H1 (cell line): ENCODE measurements at regions not wholly inside any gene's neighbourhood (a gene's known extent, or its start where the extent isn't known, plus 50 kb on each side); places are given as distances from the start of the nearest gene placed in this dataset.

Experiments used
- CTBP2 ChIP-seq: IDR thresholded peaks from 2 replicates; pipeline ENCODE4 v1.7.0; 2011; ENCODE audit warnings: borderline replicate concordance, mild to moderate bottlenecking, moderate library complexity, mixed read lengths, low read length; ENCODE audit not compliant: insufficient read depth, insufficient read length
- EZH2 ChIP-seq: fragments of 200-600 bp; sonication (generic); IDR thresholded peaks from 2 replicates; pipeline ENCODE4 v1.7.1; 2012; ENCODE audit warnings: low read depth, mild to moderate bottlenecking, moderate library complexity, low read length, inconsistent platforms; ENCODE audit not compliant: severe bottlenecking
- JUND ChIP-seq: IDR thresholded peaks from 2 replicates; pipeline ENCODE4 v1.6.1; 2011; ENCODE audit warnings: mild to moderate bottlenecking, improper control_type of control experiment, low read length
- SIX5 ChIP-seq: IDR thresholded peaks from 2 replicates; pipeline ENCODE4 v1.6.1; 2011; ENCODE audit warnings: mild to moderate bottlenecking, low read depth, low read length
- TEAD4 ChIP-seq: IDR thresholded peaks from 2 replicates; pipeline ENCODE4 v1.6.1; 2012; ENCODE audit warnings: low read depth, low read length, inconsistent platforms, mixed read lengths
- ZNF274 ChIP-seq: IDR thresholded peaks from 2 replicates; pipeline ENCODE4 v1.7.0; 2012; ENCODE audit warnings: low read length, borderline replicate concordance; ENCODE audit errors: extremely low read depth
- TF ChIP-seq, protein P1 (sequence below), 3 experiments: IDR thresholded peaks; 1 replicate in 2 of 3; 2 replicates in 1 of 3; pipeline versions ENCODE4 v1.5.1 to v1.6.1; 2011; ENCODE audit warnings: low read length in 3 of 3, mild to moderate bottlenecking in 3 of 3, inconsistent platforms in 2 of 3, low read depth in 1 of 3, moderate library complexity in 1 of 3; ENCODE audit not compliant: insufficient read depth in 1 of 3; ENCODE audit errors: control extremely low read depth in 1 of 3
- TF ChIP-seq, protein P2 (sequence below): IDR thresholded peaks from 2 replicates; pipeline ENCODE4 v1.6.1; 2011; ENCODE audit warnings: low read length, improper control_type of control experiment

DNA sequence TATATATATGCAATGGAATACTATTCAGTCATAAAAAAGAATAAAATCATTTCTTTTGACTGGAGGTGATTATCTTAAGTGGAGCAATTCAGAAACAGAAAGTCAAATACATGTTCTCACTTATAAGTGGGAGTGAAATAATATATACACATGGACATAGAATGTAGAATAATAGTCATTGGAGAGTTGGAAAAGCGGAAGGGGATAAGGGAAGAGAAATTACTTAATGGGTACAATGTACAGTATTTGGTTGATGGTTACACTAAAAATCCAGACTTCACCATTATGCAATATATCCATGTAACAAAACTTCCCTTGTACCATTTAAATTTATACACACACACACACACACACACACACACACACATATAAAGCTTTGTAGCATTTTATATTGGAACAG lies 84.3 kb downstream of the RAP2B start:
- TF ChIP-seq, protein P1, sequence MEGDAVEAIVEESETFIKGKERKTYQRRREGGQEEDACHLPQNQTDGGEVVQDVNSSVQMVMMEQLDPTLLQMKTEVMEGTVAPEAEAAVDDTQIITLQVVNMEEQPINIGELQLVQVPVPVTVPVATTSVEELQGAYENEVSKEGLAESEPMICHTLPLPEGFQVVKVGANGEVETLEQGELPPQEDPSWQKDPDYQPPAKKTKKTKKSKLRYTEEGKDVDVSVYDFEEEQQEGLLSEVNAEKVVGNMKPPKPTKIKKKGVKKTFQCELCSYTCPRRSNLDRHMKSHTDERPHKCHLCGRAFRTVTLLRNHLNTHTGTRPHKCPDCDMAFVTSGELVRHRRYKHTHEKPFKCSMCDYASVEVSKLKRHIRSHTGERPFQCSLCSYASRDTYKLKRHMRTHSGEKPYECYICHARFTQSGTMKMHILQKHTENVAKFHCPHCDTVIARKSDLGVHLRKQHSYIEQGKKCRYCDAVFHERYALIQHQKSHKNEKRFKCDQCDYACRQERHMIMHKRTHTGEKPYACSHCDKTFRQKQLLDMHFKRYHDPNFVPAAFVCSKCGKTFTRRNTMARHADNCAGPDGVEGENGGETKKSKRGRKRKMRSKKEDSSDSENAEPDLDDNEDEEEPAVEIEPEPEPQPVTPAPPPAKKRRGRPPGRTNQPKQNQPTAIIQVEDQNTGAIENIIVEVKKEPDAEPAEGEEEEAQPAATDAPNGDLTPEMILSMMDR (IDR thresholded peaks at IDR 0.05; ENCODE audit: control extremely low read depth in 1 of 3, insufficient read depth in 1 of 3, low read depth in 1 of 3, low read length in 3 of 3): no peak
- TF ChIP-seq ZNF274 (no peak), SIX5 (no peak), TEAD4 (no peak), EZH2 (no peak), JUND (no peak), CTBP2 (no peak)
- TF ChIP-seq, protein P2, sequence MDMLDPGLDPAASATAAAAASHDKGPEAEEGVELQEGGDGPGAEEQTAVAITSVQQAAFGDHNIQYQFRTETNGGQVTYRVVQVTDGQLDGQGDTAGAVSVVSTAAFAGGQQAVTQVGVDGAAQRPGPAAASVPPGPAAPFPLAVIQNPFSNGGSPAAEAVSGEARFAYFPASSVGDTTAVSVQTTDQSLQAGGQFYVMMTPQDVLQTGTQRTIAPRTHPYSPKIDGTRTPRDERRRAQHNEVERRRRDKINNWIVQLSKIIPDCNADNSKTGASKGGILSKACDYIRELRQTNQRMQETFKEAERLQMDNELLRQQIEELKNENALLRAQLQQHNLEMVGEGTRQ: no peak
